Small intestine (tissue), 7 donors: ENCODE measurements at regions not wholly inside any gene's neighbourhood (a gene's known extent, or its start where the extent isn't known, plus 50 kb on each side); places are given as distances from the start of the nearest gene placed in this dataset.

Experiments used
- DNase-seq, 2 donors: peaks; one replicate each; pipeline versions ENCODE4 v3.0.0 to v3.0.0-alpha.2; 2013
- FAIRE-seq: peaks from 2 replicates; lab custom pipeline; 2012; peaks lifted over from hg19 to GRCh38; lab: Jason Lieb, UNC
- H3K27ac ChIP-seq, 3 donors: one replicate each; pipeline ENCODE4 v1.5.1; 2013; ENCODE audit warnings: low read length in 2 of 3, mild to moderate bottlenecking in 2 of 3, control low read depth in 1 of 3, inconsistent platforms in 1 of 3, low read depth in 1 of 3, moderate library complexity in 1 of 3
- H3K27me3 ChIP-seq, 3 donors: one replicate each; pipeline ENCODE4 v1.6.1; 2013; ENCODE audit warnings: low read length in 3 of 3, inconsistent platforms in 1 of 3; ENCODE audit not compliant: control insufficient read depth in 3 of 3, insufficient read depth in 3 of 3
- H3K36me3 ChIP-seq, 3 donors: one replicate each; pipeline ENCODE4 v1.6.1; 2013; ENCODE audit warnings: low read length in 3 of 3, inconsistent platforms in 1 of 3, low read depth in 1 of 3, mild to moderate bottlenecking in 1 of 3, moderate library complexity in 1 of 3; ENCODE audit not compliant: control insufficient read depth in 3 of 3, insufficient read depth in 2 of 3
- H3K4me1 ChIP-seq, 3 donors: one replicate each; pipeline ENCODE4 v1.6.1; 2013; ENCODE audit warnings: low read length in 2 of 3, inconsistent platforms in 1 of 3, low read depth in 1 of 3, mild to moderate bottlenecking in 1 of 3, moderate library complexity in 1 of 3; ENCODE audit not compliant: control insufficient read depth in 3 of 3, insufficient read depth in 2 of 3
- H3K4me3 ChIP-seq, 3 donors: one replicate each; pipeline ENCODE4 v1.5.1; 2013; ENCODE audit warnings: low read length in 3 of 3, control low read depth in 1 of 3, inconsistent platforms in 1 of 3, low read depth in 1 of 3, mild to moderate bottlenecking in 1 of 3, moderate library complexity in 1 of 3
- H3K9me3 ChIP-seq, 2 donors: one replicate each; pipeline ENCODE4 v1.6.1; 2013; ENCODE audit warnings: low read depth in 1 of 2, low read length in 1 of 2; ENCODE audit not compliant: control insufficient read depth in 2 of 2, insufficient read depth in 1 of 2
- WGBS, 3 donors: extraction: QIAGEN DNeasy Blood & Tissue Kit; methylation state at CpG; one replicate each; pipeline ENCODE4 v1.1.7; 2013; 5-methylcytosine and 5-hydroxymethylcytosine counted together
- donor health status: healthy with polysubstance abuse.
- donor health status: control.
- donor health status: control.
- donor health status: Bipolar disorder and iron deficiency.
- donor health status: healthy.

GRCh38 chr3:118564800-118565199 is 469.8 kb downstream of the IGSF11 start:
- no peaks in the 10 kb centered on the region for H3K27me3 ChIP-seq
- no peaks in the 10 kb centered on the region for H3K36me3 ChIP-seq
- H3K4me1 ChIP-seq = no peaks in the 10 kb centered on the region
- no peak overlapping the region for H3K4me3 ChIP-seq
- DNase-seq (no peak), FAIRE-seq (no peak)
- no peak overlapping the region for H3K27ac ChIP-seq
- H3K9me3 ChIP-seq = no peaks in the 10 kb centered on the region

- no peak overlapping the region for H3K27ac ChIP-seq
- no peaks in the 10 kb centered on the region for H3K27me3 ChIP-seq
- H3K36me3 ChIP-seq = no peaks in the 10 kb centered on the region
- H3K4me1 ChIP-seq = no peaks in the 10 kb centered on the region
- WGBS, 3 donors = 43 to 79% (median 52%) methylated on average over 2 of the region's 2 CpGs
- DNase-seq (no peak), FAIRE-seq (no peak)
- peaks cover 0 to 15% of the 10 kb centered on the region in 2 donors for H3K9me3 ChIP-seq
- no peak overlapping the region for H3K4me3 ChIP-seq
These were observed 460.7 kb downstream of the IGSF11 start for GRCh38 chr3:118573912-118574311.

- 58 to 64% (median 59%) methylated on average over 3 of the region's 3 CpGs for WGBS, 3 donors
- Histone ChIP-seq H3K27ac (no peak overlapping the region), H3K9me3 (peaks cover 0 to 3% of the 10 kb centered on the region in 2 donors), H3K4me3 (no peak overlapping the region), H3K27me3 (no peaks in the 10 kb centered on the region), H3K4me1 (no peaks in the 10 kb centered on the region), H3K36me3 (no peaks in the 10 kb centered on the region)
- no peak for FAIRE-seq
- DNase-seq = peak; percentile 6 to 44
These were observed 457.4 kb downstream of the IGSF11 start for GRCh38 chr3:118577055-118577777.

- Histone ChIP-seq H3K4me1 (no peaks in the 10 kb centered on the region), H3K4me3 (no peak overlapping the region), H3K36me3 (no peaks in the 10 kb centered on the region), H3K27me3 (no peaks in the 10 kb centered on the region), H3K27ac (no peak overlapping the region), H3K9me3 (no peaks in the 10 kb centered on the region)
- no peak for FAIRE-seq
- 85 to 90% (median 85%) methylated on average over 6 of the region's 6 CpGs for WGBS, 3 donors
- DNase-seq = no peak
These were observed 456.1 kb downstream of the IGSF11 start for GRCh38 chr3:118578559-118578958.

GRCh38 chr3:118587037-118587741 is 447.5 kb downstream of the IGSF11 start:
- Histone ChIP-seq H3K27me3 (no peaks in the 10 kb centered on the region), H3K36me3 (no peaks in the 10 kb centered on the region), H3K4me3 (no peak overlapping the region), H3K9me3 (peaks cover 0 to 3% of the 10 kb centered on the region in 2 donors), H3K4me1 (no peaks in the 10 kb centered on the region), H3K27ac (no peak overlapping the region)
- no peak for DNase-seq
- WGBS, 3 donors = 62 to 65% (median 64%) methylated on average over 2 of the region's 2 CpGs
- FAIRE-seq = no peak

GRCh38 chr3:118587847-118588246 is 446.8 kb downstream of the IGSF11 start:
- FAIRE-seq = no peak
- H3K36me3 ChIP-seq = no peaks in the 10 kb centered on the region
- H3K27me3 ChIP-seq = no peaks in the 10 kb centered on the region
- peaks cover 0 to 6% of the 10 kb centered on the region in 2 donors for H3K9me3 ChIP-seq
- no peak overlapping the region for H3K4me3 ChIP-seq
- no peak overlapping the region for H3K27ac ChIP-seq
- no peaks in the 10 kb centered on the region for H3K4me1 ChIP-seq
- DNase-seq = no peak

GRCh38 chr3:118593277-118593670 is 441.4 kb downstream of the IGSF11 start:
- Histone ChIP-seq H3K4me3 (no peak overlapping the region), H3K27ac (no peak overlapping the region), H3K27me3 (no peaks in the 10 kb centered on the region), H3K4me1 (no peaks in the 10 kb centered on the region), H3K36me3 (no peaks in the 10 kb centered on the region), H3K9me3 (peaks cover 0 to 19% of the 10 kb centered on the region in 2 donors)
- FAIRE-seq (no peak), DNase-seq (no peak)
- WGBS, 3 donors = 40 to 61% (median 44%) methylated on average over 4 of the region's 4 CpGs

- no peak overlapping the region for H3K4me3 ChIP-seq
- no peak for DNase-seq
- no peak for FAIRE-seq
- H3K36me3 ChIP-seq = no peaks in the 10 kb centered on the region
- H3K27me3 ChIP-seq = no peaks in the 10 kb centered on the region
- H3K9me3 ChIP-seq = peaks cover 0 to 16% of the 10 kb centered on the region in 2 donors
- H3K4me1 ChIP-seq = no peaks in the 10 kb centered on the region
- no peak overlapping the region for H3K27ac ChIP-seq
These were observed 437.5 kb downstream of the IGSF11 start for GRCh38 chr3:118597184-118597583.
